ENCODE measurements at regions not wholly inside any gene's neighbourhood (a gene's known extent, or its start where the extent isn't known, plus 50 kb on each side); places are given as distances from the start of the nearest gene placed in this dataset.

DNA sequence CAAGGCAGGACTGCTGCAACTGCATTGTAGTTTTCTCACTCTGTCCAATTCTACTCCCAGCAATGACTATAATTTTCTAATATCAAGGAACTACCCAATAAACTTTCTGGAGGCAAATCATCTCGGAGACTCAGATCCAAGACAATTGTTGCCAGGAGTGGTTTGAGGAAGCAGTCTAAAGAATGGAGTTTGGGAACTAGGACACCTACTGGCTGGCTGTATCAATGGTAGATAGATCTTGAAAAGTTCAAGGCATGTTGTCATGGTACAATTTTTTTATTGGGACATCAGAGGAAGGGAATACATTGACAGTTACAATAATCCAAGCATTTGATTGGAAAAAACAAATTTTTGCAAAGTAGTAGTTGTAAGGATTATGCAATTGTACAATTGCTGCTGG is 648.3 kb upstream of the SLITRK6 start:
- Histone ChIP-seq H3K9me3 (no peaks in the 10 kb centered on the region), H3K27ac (no peak overlapping the region), H3K4me1 (no peaks in the 10 kb centered on the region), H3K4me3 (no peak overlapping the region), H3K27me3 (no peaks in the 10 kb centered on the region), H3K36me3 (no peaks in the 10 kb centered on the region)
- TF ChIP-seq POLR2A (IDR thresholded peaks at IDR 0.05), result no peak
- TF ChIP-seq, protein P1, sequence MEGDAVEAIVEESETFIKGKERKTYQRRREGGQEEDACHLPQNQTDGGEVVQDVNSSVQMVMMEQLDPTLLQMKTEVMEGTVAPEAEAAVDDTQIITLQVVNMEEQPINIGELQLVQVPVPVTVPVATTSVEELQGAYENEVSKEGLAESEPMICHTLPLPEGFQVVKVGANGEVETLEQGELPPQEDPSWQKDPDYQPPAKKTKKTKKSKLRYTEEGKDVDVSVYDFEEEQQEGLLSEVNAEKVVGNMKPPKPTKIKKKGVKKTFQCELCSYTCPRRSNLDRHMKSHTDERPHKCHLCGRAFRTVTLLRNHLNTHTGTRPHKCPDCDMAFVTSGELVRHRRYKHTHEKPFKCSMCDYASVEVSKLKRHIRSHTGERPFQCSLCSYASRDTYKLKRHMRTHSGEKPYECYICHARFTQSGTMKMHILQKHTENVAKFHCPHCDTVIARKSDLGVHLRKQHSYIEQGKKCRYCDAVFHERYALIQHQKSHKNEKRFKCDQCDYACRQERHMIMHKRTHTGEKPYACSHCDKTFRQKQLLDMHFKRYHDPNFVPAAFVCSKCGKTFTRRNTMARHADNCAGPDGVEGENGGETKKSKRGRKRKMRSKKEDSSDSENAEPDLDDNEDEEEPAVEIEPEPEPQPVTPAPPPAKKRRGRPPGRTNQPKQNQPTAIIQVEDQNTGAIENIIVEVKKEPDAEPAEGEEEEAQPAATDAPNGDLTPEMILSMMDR (IDR thresholded peaks at IDR 0.05), result no peak
- DNase-seq, result no peak

DNA sequence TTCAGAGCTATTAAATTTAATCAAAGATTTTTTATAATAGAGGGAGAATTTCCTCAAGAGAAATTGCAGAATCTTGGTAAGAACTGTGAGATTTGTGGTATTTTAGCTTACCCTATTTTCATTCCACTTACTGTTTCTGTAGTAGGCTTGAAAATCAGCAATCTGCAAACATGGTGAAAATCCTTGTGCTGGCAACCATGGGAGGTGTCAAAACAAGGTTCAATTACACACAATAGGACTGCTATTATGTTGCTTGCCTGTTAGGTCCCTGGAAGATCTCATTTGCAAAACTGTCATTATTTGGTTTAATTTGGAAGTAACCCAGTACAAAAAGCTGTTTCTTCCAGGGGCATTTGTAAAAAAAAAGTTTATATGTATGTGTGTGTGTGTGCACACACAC is 662.8 kb upstream of the SLITRK6 start:
- Histone ChIP-seq H3K27me3 (no peaks in the 10 kb centered on the region), H3K36me3 (no peaks in the 10 kb centered on the region), H3K27ac (no peak overlapping the region), H3K4me1 (no peaks in the 10 kb centered on the region), H3K4me3 (no peak overlapping the region), H3K9me3 (no peaks in the 10 kb centered on the region)
- TF ChIP-seq, protein P1 (IDR thresholded peaks at IDR 0.05), result no peak
- TF ChIP-seq POLR2A (IDR thresholded peaks at IDR 0.05), result no peak
- no peak for DNase-seq

DNA sequence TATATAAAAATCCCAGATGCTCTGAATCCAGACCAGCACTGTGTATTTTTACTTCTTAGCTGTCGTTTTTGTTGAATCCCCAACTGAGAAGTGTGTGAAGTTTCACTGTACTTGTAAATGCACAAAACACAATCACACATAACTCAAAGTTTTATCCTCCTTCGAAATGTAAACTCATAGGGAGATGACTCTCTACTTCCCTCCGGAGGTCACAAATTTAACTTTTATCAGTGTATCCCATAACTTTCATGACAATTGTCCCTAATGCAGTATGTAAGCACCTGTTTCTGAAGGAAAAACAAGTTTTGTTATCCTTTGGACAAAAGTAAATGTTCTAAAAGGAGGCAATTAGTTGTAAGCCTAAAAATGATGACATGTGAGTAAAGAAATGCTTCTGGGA is 665.0 kb upstream of the SLITRK6 start:
- TF ChIP-seq, protein P1 (IDR thresholded peaks at IDR 0.05), result no peak
- TF ChIP-seq POLR2A (IDR thresholded peaks at IDR 0.05), result no peak
- H3K27ac ChIP-seq, result no peak overlapping the region
- no peaks in the 10 kb centered on the region for H3K9me3 ChIP-seq
- H3K4me3 ChIP-seq, result no peak overlapping the region
- no peak for DNase-seq
- H3K27me3 ChIP-seq, result no peaks in the 10 kb centered on the region
- no peaks in the 10 kb centered on the region for H3K4me1 ChIP-seq
- no peaks in the 10 kb centered on the region for H3K36me3 ChIP-seq

DNA sequence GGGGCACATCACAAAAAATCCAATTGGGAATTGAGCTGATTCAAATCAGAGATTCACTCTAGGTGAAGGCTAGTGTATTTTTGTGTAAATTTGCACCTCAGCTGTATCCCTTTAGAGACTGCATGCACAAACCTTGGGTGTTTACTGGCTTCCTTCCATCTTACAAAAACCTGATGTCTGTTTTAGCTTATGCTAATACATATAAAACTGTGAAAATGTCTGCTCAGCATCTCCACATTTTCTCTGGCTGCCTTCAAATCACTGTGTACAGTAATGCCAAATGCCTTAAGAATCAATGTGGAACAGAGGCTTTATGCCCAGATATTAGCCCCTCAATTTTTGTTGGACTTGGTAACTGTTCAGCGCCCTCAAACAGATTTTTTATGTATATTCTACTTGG is 675.8 kb upstream of the SLITRK6 start:
- Histone ChIP-seq H3K4me3 (no peak overlapping the region), H3K4me1 (no peaks in the 10 kb centered on the region), H3K27ac (no peak overlapping the region), H3K36me3 (no peaks in the 10 kb centered on the region), H3K27me3 (no peaks in the 10 kb centered on the region), H3K9me3 (peaks cover 0 to 6% (median 0%) of the 10 kb centered on the region in 4 donors)
- no peak for DNase-seq
- TF ChIP-seq, protein P1 (IDR thresholded peaks at IDR 0.05), result no peak
- TF ChIP-seq POLR2A (IDR thresholded peaks at IDR 0.05), result no peak

DNA sequence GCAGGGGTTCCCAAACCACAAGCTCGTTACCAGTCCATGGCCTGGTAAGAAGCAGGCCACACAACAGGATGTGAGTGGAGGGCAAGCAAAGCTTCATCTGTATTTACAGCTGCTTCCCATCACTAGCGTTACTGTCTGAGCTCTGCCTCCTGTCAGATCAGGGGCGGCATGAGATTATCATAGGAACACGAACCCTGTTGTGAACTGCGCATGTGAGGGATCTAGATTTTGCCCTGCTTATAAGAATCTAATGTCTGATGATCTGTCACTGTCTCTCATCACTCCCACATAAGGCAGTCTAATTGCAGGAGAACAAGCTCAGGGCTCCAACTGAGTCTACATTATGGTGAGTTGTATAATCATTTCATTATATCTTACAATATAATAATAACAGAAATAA is 677.4 kb upstream of the SLITRK6 start:
- no peak overlapping the region for H3K4me3 ChIP-seq
- H3K4me1 ChIP-seq, result no peaks in the 10 kb centered on the region
- peaks cover 0 to 6% (median 0%) of the 10 kb centered on the region in 4 donors for H3K9me3 ChIP-seq
- no peak overlapping the region for H3K27ac ChIP-seq
- H3K36me3 ChIP-seq, result no peaks in the 10 kb centered on the region
- no peaks in the 10 kb centered on the region for H3K27me3 ChIP-seq
- DNase-seq, result no peak
- TF ChIP-seq, protein P1 (IDR thresholded peaks at IDR 0.05), result no peak
- TF ChIP-seq POLR2A (IDR thresholded peaks at IDR 0.05), result no peak

DNA sequence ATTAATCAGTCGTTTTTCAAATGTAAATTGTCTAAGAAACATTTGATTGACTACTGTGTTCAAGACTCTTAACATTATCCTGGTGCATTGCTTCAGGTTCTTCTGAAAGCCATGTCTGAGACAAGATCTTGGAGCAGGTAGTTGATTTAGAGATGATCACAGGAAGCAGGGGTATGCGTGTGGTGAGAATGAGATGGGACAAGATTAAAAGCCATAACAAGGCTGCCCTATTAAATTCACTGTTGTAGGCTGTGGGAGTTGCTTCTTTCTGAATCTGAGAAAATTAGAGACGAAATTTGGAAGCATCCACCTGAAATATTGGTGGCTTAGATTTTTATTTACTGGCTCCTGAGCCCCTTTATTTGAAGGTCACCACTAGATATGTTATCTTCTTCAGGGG is 687.4 kb upstream of the SLITRK6 start:
- H3K9me3 ChIP-seq, result no peaks in the 10 kb centered on the region
- H3K27ac ChIP-seq, result no peak overlapping the region
- no peaks in the 10 kb centered on the region for H3K27me3 ChIP-seq
- DNase-seq, result no peak
- H3K4me1 ChIP-seq, result no peaks in the 10 kb centered on the region
- TF ChIP-seq, protein P1 (IDR thresholded peaks at IDR 0.05), result no peak
- no peak for TF ChIP-seq POLR2A (IDR thresholded peaks at IDR 0.05)
- H3K36me3 ChIP-seq, result no peaks in the 10 kb centered on the region
- no peak overlapping the region for H3K4me3 ChIP-seq
